ENCODE measurements at regions not wholly inside any gene's neighbourhood (a gene's known extent, or its start where the extent isn't known, plus 50 kb on each side); places are given as distances from the start of the nearest gene placed in this dataset.

DNA sequence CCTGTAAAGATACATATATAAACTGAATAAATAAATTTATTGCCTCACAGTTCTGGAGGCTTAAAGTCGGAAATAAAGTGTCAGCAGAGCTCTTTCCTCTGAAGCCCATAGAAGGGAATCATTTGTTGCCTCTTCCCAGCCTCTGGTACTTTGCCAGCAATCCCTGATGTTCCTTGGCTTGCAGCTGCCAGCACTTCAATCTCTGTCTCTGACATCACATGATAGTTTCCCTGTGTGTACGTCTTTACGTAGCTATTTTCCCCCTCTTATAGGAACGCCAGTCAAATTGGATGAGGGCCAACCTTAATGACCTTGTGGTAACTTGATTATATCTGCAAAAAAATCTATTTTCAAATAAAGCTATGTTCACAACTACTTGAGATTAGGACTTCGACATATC, 250.9 kb downstream of the LIG4 start:
- TF ChIP-seq, protein P1, sequence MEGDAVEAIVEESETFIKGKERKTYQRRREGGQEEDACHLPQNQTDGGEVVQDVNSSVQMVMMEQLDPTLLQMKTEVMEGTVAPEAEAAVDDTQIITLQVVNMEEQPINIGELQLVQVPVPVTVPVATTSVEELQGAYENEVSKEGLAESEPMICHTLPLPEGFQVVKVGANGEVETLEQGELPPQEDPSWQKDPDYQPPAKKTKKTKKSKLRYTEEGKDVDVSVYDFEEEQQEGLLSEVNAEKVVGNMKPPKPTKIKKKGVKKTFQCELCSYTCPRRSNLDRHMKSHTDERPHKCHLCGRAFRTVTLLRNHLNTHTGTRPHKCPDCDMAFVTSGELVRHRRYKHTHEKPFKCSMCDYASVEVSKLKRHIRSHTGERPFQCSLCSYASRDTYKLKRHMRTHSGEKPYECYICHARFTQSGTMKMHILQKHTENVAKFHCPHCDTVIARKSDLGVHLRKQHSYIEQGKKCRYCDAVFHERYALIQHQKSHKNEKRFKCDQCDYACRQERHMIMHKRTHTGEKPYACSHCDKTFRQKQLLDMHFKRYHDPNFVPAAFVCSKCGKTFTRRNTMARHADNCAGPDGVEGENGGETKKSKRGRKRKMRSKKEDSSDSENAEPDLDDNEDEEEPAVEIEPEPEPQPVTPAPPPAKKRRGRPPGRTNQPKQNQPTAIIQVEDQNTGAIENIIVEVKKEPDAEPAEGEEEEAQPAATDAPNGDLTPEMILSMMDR (IDR thresholded peaks at IDR 0.05), result no peak
- no peak for TF ChIP-seq POLR2A (IDR thresholded peaks at IDR 0.05)
